ENCODE measurements at regions not wholly inside any gene's neighbourhood (a gene's known extent, or its start where the extent isn't known, plus 50 kb on each side); places are given as distances from the start of the nearest gene placed in this dataset.
"Not testable (repeated sequence)": the region's sequence is repeated elsewhere in the genome, so short reads cannot be mapped to it uniquely, and the experiment has no call there.

DNA sequence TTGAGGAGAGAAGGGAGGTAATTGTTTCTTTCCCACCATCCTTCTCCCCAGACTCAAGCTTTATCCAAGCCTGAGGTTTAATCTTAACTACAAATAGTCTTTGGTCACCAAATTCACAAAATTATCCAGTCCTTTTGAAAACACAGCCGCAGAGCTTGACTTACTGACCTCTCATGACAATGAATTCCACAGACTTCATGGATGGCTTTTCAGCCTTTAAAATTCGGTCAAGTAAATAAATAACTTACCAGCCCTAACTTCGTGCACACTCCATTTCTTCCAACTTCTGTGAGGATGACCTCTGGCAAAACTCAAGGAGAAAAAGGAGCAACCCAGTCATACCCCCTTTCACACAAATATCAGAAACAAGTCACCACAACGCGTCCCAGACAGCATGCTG lies 137.0 kb upstream of the CDKN3 start:
- H3K4me1 Mint-ChIP-seq (ENCODE audit: low read depth), result peaks cover 14% of the 10 kb centered on the region
- DNase-seq, result no peak
- no peak for TF ChIP-seq CTCF (IDR thresholded peaks at IDR 0.05)
- H3K27ac Mint-ChIP-seq, result no peak overlapping the region
- peaks cover 5% of the 10 kb centered on the region for H3K27me3 Mint-ChIP-seq (ENCODE audit: insufficient read depth)
- no peaks in the 10 kb centered on the region for H3K9me3 Mint-ChIP-seq
- no peaks in the 10 kb centered on the region; the same call in 1 of the 2 replicates for H3K36me3 Mint-ChIP-seq (ENCODE audit: low read depth)
- H3K4me3 Mint-ChIP-seq, result no peak overlapping the region

GRCh38 chr14:54261283-54261682 lies 135.5 kb upstream of the CDKN3 start:
- no peak for DNase-seq
- peaks cover 8% of the 10 kb centered on the region for H3K27me3 Mint-ChIP-seq (ENCODE audit: insufficient read depth)
- peaks cover 13% of the 10 kb centered on the region; the same call in 1 of the 2 replicates for H3K4me1 Mint-ChIP-seq (ENCODE audit: low read depth)
- no peaks in the 10 kb centered on the region for H3K36me3 Mint-ChIP-seq (ENCODE audit: low read depth)
- H3K9me3 Mint-ChIP-seq, result no peaks in the 10 kb centered on the region
- H3K4me3 Mint-ChIP-seq, result no peak overlapping the region
- H3K27ac Mint-ChIP-seq, result no peak overlapping the region
- TF ChIP-seq CTCF (IDR thresholded peaks at IDR 0.05), result no peak

GRCh38 chr14:54266616-54267015 lies 130.2 kb upstream of the CDKN3 start:
- DNase-seq; H3K27ac Mint-ChIP-seq; H3K9me3 Mint-ChIP-seq; H3K36me3 Mint-ChIP-seq (ENCODE audit: low read depth); H3K4me1 Mint-ChIP-seq (ENCODE audit: low read depth); H3K4me3 Mint-ChIP-seq: not testable (repeated sequence)
- peaks cover 10% of the 10 kb centered on the region for H3K27me3 Mint-ChIP-seq (ENCODE audit: insufficient read depth)

DNA sequence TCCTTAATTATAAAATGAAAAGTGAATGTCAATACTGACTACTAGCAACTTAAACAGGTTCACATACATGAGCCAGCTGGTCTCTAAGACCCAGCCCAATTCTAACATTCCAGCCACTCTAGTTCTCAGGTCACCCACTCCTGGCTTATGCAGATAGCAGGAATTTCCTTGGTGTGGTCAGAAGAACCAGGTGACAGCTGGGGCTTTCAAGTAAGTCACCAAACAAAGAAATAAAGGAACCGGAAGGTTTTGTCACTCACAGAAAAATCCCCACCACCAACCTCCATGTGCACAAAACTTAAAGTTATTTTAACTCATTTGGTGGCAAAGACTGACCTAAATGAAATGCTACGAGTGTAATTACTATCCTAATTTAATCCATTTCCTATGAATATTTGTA lies 129.6 kb upstream of the CDKN3 start:
- H3K36me3 Mint-ChIP-seq (ENCODE audit: low read depth), result no peaks in the 10 kb centered on the region
- no peak for DNase-seq

DNA sequence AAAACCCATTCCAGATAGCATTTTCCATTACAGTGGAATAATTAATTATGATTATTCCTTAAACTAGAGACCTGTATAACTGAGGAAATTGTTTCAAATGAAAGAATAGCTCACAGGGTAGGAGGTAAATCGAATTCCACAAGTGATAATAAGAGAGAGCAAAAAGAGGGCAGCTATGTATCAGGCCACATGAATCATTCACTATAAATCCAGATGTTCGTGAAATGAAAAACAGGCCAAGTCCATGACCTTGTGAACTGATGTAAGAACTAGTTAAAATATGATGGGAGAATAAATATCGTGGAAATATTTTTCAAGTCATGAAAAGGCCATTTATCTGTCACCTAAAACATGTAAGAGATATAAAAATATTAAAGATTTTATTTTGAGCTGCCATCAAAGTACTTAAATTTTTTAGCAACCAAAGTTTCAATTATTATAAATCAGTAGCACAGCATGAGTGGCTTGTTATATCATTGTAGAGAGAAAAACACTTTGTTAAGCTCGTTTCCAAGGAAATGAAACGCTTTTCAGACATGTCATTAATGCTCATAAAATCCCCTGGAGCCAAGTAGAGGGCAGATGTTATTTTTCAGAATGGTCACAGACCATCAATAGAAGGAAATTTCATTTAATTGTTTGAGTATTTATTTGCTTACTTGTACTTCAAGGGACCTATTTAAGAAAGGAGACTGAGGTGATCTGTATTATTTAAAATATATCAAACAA lies 120.6 kb upstream of the CDKN3 start:
- no peak for DNase-seq
- Mint-ChIP-seq H3K9me3 (no peaks in the 10 kb centered on the region), H3K27ac (no peak overlapping the region), H3K4me3 (no peak overlapping the region), H3K4me1 (ENCODE audit: low read depth) (no peaks in the 10 kb centered on the region), H3K27me3 (ENCODE audit: insufficient read depth) (peaks cover 19% of the 10 kb centered on the region), H3K36me3 (ENCODE audit: low read depth) (no peaks in the 10 kb centered on the region)
- TF ChIP-seq CTCF (IDR thresholded peaks at IDR 0.05), result no peak

More for the DNA sequence above, 129.6 kb upstream of the CDKN3 start:
- TF ChIP-seq CTCF (IDR thresholded peaks at IDR 0.05), result no peak
- H3K4me1 Mint-ChIP-seq (ENCODE audit: low read depth), result no peaks in the 10 kb centered on the region
- H3K9me3 Mint-ChIP-seq, result no peaks in the 10 kb centered on the region
- peaks cover 10% of the 10 kb centered on the region for H3K27me3 Mint-ChIP-seq (ENCODE audit: insufficient read depth)
- no peak overlapping the region for H3K4me3 Mint-ChIP-seq
- H3K27ac Mint-ChIP-seq, result no peak overlapping the region

GRCh38 chr14:54278087-54278486 lies 118.7 kb upstream of the CDKN3 start:
- no peak overlapping the region for H3K4me3 Mint-ChIP-seq
- H3K4me1 Mint-ChIP-seq (ENCODE audit: low read depth), result no peaks in the 10 kb centered on the region
- H3K9me3 Mint-ChIP-seq, result no peaks in the 10 kb centered on the region
- peaks cover 15% of the 10 kb centered on the region for H3K27me3 Mint-ChIP-seq (ENCODE audit: insufficient read depth)
- no peak for DNase-seq
- H3K27ac Mint-ChIP-seq, result no peak overlapping the region
- no peaks in the 10 kb centered on the region for H3K36me3 Mint-ChIP-seq (ENCODE audit: low read depth)
- no peak for TF ChIP-seq CTCF (IDR thresholded peaks at IDR 0.05)
